OCI-LY7 (cell line): ENCODE measurements at regions not wholly inside any gene's neighbourhood (a gene's known extent, or its start where the extent isn't known, plus 50 kb on each side); places are given as distances from the start of the nearest gene placed in this dataset.

Source experiments
- CTCF ChIP-seq: fragments of 200-600 bp; sonication (generic); conservative IDR thresholded peaks from 2 replicates; pipeline ENCODE4 v1.5.1; 2014; ENCODE audit warnings: mild to moderate bottlenecking, antibody characterized with exemption, low read length, moderate library complexity, mixed read lengths
- EZH2phosphoT487 ChIP-seq: fragments of 200-600 bp; sonication (generic); IDR thresholded peaks from 2 replicates; pipeline ENCODE4 v1.6.1; 2018; ENCODE audit warnings: low read depth, borderline replicate concordance, mild to moderate bottlenecking, mixed run types, antibody characterized with exemption, low read length, moderate library complexity, mixed read lengths

- no peak for TF ChIP-seq CTCF
- no peak for TF ChIP-seq EZH2phosphoT487
These were observed 1733.6 kb downstream of the TP53TG3F start for GRCh38 chr16:35192993-35193392.
